HG03439 (cell line): ENCODE measurements at regions not wholly inside any gene's neighbourhood (a gene's known extent, or its start where the extent isn't known, plus 50 kb on each side); places are given as distances from the start of the nearest gene placed in this dataset.

Experiments used
- ATAC-seq: cut with Tn5 transposase; IDR thresholded peaks from one replicate; pipeline ENCODE4 v1.9.1; 2021; ENCODE audit warnings: mild to moderate bottlenecking, moderate library complexity; ENCODE audit not compliant: unreplicated experiment

DNA sequence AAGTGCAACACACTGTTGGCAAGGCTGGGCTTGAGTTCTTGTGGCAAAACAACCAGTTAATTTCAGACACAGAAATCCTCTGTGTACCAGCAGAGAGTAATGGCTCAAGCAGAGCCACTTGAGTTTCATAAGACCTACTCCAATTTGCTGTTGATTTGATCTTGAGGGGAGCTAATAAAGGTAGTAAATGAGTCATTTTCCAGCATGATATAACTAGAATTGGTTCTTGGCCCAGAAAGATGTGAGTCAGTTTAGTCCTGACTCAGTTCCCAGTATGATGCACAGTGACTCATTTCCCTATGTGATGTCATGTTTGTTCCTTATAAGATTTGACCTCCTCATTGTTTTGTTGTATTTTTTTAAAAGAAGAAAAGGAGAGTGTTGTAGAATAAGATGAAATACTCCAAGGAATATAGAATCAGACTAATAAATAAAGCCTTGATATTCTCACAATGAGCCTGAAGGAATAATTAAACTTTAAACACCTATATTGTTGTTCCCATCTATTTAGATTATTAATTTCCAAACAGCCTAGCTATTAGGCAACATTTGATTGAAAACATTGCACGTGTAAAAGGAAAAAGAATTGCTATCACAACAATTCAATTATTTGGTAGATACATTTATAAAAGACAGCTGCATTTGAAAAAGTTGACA, 186.2 kb downstream of the REEP3 start:
- ATAC-seq = peak; percentile 83

DNA sequence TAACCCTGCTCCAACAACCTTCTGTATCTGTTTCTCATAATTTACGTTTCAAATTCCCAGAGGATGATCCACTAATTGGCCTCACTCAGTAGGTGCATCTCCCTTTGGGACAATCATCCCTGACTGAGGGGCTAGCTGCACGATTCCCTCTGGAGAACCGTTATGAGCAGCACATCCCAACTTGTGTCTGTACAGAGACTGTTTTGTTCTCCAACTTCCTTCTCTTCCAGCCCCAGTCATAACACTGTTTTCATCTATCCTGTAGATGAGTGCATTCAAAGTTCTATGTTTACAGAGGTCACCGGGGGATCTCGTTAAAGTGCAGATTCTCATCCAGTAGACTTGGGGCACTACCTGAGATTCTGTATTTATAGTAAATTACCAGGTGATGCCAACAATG, 187.2 kb downstream of the REEP3 start:
- no peak for ATAC-seq

DNA sequence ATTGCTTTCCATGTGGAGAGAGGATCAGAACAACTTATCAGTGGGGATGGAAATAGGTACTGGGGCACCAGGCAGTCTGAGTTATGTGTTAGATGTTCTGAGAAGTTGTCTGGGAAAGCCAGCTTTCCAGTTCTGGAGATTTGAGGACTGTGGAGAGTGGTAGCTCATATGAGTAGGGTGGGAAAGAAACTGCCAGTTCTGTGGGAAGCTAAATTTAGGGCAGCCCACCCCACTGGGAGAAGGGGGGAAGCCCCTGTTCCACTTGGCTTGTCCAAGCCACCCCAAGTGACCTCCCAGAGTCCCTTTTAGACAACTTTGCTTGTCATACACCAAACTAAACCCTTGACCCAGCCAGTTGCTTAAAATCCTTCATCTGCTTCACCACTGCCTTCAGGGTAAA, 189.5 kb downstream of the REEP3 start:
- ATAC-seq = no peak

DNA sequence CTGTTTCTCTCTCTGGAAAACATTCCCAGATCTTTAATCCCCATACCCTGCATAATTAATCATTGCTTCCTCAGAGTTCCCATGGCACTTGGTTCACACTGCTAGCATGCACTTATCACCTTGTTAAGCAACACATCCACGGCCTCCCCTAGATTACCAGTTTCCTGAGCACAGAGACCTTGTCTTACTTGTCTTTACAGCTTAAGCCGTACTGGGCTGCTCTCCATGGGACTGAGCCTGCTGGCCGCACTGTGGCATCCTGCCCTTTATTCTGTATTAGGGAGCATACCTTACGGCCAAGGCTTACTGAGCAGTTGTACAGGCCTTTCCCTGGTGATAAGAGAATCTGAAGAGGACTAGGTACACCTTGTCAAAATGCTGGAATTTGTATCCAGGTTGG, 190.2 kb downstream of the REEP3 start:
- no peak for ATAC-seq

DNA sequence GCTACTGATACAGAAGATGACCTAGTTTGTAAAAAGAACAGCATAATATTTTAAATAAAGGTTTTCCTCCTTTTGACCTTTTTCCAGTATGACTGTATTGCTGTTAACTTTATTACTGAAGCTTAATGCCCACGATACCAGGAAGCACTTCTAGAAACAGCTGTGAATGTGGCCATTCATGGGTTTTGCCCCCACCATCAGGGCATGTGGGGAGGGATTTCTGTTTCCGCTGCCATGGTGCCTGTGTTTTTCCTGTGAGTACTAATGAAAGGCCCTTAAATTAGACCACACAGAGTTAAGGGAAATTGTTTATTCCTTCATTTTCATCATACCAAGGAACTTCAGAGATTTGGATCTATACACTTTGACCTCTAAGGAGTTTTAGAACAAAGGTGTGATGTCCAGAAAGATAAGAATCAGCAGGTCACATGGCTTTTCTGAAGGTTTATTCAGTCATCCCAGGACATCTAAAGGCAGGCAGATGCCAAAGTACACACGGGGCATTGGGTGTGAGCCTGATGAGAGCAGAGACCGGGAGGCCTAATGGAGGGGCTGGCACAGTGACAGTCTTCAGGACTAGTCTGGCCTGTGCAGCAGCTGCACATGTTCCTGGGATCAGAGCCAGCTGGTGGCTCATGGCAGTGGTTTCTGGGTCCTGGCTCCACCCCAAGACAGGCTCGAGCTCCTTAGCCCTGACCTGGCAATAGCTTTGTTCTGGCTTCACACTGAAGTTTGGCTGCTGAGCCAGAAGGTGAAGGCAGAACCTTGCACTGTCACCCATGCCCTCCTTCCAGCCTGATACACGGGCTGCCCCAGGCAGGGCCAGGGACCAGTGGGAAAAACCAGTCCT, 190.9 kb downstream of the REEP3 start:
- ATAC-seq = no peak

DNA sequence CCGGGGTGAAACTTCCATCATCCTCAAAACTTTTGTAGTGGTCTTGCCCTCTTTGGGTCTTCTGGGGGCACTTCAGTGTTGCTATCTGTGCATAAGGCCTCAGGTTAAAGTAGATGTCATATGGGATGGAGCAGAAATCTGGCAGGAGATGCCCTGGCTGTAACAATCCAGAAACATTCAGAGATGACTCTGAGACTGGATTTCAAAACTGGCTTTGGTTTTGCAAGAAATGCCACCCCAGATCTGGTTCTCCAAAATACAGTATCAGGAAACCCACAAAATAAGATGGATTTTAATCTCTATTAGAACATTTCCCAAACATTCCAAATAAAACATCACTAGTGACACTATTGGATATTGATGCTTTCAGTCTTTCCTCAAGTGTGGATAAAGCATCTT, 191.5 kb downstream of the REEP3 start:
- no peak for ATAC-seq

DNA sequence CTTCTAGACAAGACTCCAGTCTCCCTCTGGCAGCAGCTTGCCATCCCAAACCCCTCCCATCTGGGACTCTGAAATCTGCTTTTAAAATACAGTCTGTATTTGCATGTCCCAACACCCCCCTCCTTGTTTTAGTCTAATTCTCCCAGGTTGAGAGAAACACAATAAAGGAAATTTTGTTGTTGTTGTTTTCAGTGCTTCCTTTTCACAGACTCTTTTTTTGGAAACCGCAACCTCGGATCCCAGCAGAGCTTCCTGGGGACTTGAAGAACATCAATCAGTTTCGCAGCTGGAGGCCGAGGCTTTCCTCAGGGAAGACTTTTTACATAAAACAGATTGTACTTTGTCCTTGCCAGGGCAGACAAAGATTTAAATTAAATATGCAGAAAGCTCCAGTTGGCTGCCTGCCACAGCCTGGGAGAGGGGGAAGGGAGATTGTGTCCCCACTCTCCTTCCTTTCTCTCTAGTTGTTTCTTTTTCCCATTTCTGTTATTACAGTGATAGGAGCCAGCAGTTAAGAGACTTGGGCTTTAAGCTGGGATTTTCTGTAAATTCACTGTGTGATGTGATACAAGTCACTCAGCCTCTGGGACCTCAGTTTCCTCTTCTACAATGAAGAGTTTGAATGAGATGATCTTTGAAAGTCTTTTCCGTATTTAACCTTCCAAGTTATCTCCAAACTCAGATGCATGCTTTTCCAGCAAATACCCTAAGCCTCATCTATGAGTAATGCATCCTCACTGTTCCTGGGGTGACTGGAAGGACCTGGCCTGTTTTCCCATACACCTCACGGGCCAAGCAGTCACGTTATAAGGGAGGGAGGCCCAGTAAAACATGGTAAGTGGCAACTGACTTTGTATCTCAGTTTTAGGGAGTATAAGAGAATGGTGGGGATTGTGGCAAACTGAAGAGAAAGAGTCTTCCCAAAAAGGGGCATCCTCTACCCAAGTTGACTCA, 192.3 kb downstream of the REEP3 start:
- no peak for ATAC-seq

DNA sequence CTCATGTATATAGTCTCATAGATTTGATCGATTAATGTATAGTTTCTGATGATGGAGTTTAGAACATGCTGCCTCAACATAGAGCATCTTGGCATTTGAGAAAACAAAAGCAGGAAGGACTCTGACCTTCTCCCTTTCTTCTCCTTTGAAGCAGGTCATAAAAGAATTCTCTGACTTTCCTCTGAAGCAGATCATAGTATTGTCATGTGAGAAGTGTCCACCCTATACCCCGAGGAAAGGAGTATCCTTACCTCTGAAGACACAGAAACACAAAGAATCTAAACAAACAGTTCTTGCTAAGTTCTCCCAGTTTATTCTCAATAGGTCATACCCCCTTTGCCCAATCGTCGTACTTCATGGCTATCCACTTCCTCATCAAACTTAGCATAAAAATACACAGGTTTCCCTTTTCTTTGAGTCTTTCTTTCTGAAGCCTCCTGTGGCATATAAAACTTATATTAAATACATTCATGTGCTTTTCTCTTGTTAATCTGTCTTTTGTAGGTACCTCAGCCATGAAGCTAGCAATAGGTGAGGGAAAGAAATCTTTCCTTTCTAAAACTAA, 194.9 kb downstream of the REEP3 start:
- no peak for ATAC-seq

DNA sequence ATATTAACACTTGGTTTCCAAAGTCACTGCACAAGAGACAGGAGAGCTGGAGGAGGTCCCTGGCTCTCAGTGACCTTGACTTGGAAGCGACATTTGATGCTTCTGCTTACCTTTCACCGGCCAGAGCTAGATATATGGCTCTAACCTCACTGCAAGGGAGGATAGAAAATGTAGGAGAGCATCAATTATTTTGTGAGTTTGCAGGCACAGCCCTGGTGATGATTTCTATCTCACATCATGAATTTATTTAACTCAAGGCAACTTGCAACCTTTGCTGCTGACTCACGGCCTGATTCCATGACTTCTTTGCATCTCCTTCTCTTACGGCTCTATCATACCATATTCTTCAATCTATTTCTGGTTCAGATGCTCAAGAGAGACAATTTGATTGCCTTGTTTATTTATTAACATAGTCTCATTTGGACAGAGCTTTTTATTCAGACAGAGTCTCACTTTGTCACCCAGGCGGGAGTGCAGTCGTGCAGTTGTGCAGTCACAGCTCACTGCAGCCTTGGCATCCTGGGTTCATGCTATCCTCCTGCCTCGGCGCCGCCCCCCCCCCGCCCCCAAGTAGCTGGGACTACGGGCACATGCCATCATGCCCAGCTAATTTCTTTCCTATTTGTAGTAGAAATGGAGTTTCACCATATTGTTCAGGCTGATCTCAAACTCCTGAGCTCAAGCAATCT, 196.0 kb downstream of the REEP3 start:
- no peak for ATAC-seq

DNA sequence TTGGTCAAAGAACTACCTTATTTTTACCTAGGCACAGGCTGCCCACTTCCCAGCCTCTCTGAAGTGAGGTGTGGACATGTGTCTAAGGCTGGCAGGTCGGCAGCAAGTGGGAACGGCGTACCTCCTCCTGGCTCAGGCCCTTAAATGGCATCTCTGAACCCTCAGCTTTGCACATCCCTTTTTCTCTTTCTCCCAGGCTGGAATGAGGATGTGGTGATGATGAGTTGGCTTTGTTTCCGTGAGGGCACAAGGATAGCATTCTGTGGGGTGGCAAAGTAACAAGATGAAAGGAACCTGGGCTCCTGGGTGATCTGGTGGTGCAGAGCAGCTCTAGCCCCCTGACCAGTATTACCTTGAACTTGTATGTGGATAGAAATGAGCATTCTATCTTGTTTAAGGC, 196.8 kb downstream of the REEP3 start:
- ATAC-seq = no peak

DNA sequence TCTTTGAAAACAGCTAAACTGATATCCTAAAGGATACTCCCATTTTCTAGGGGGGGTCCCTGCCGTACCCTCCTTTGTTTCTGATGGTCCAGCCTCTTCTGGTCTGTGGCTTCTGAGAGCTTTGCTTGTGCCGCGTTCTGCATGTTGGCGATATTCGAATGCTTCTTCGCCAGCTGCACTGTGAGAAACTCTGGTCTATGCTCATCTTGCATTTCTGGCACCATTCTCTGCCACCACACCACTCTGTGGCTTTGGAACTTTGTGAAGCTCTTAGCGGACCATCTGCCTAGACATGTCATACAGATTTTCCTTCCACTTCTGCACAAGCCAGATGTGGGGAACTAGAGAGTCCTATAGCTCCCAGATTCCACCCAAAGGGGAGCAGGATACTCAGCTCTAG, 197.2 kb downstream of the REEP3 start:
- no peak for ATAC-seq

DNA sequence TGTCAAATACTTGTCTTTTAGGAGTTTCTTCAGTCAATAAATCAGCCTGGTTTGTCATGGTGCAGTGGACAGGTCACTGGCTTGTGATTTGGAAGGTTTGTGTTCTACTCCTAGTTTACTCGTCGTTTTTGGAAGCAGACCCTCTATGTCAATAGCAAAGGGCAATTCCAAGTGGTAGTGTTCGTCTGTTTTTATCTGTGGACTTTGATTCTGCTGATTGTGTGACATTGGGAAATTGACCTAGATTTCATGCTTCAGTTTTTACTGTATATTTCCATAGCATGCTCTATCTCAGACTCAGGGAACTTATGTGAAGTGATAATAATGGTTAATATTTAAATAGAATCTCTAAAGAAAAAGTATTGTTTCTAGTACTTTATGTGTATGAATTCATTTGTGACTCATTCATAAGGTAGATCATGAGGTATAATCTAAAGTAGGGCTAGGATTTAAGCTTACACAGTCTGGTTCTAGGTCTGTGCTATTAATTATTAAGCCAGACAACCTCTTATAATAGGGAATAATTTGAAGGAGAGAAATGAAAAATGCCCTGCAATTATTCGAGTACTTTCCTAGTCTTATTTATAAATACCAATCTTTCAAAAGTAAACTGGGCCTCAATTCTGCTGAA, 198.1 kb downstream of the REEP3 start:
- ATAC-seq = no peak

DNA sequence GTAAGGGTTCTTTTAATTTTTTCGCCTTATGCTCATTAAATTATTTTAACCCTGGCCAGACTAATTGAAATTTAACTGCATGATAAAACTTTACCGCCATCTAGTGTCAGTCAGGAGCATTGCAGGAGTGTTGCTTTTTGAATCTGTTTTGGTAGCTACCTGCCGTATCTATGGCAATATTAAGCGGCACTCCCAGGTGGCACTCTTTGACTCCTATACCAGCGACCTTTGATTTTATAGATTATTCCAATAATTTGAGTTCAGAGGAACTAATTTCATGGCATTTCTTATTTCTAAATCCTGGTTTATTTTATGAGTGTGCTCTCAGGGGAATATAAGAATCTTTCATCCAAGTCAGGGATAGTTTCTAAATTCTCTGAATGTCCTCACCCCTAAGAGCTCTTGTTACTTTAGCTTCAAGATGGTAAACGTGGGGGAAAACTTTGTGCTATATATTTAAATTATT, 198.9 kb downstream of the REEP3 start:
- no peak for ATAC-seq

DNA sequence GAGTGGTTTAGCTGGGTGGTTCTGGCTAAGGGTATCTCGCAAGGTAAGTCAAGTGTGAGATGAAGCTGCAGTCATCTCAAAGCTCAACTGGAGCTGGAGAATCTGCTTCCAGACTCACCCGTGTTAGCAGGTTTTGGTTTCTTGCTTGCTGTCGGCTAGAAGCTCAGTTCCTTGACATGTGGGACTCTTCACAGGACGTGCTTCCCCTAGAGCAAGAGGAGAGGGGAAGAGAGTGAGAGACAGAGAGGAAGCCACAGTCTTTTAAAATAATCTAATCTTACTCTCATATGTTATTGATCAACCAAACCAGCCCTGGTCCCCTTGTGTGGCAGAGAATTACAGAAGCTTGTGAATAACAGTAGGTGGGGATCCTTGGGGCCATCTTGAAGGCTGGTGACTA, 199.5 kb downstream of the REEP3 start:
- ATAC-seq = no peak

DNA sequence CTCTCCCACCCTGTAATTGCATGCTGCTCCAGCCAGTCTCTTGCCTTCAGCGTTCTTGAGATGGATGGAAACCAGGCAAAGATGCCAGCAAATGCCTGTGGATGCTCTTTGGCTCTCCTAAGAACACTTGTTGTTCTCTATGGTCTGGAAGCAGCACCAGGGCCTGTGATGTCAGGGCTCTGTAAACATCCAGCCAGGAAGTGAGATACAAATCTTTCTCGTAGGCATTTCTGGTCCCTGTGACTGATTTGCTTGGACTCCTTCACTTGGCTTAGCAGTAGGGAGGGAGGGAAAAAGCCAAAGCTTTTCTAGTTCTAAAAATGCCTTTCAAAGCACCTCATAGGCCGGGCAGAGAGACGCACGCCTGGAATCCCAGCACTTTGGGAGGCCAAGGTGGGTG, 201.3 kb downstream of the REEP3 start:
- no peak for ATAC-seq

DNA sequence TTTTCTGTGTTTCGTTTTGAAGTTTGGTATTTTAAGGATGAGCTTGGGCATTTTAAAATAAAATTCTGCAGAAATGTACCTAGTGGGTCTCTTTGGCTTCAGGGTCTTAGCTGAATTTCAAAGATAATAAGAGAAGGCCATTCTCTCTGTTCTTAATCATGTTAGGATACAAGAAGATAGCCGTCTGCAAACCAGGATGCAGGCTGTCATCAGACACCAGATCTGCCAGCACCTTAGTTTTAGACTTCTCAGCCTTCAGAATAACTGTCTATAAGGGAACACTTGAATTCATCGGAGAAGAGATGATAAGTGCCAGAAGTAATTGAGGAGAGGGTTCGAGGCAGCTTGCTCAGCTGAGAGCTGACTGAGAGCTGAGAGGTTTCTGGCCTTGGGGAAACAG, 202.1 kb downstream of the REEP3 start:
- no peak for ATAC-seq

DNA sequence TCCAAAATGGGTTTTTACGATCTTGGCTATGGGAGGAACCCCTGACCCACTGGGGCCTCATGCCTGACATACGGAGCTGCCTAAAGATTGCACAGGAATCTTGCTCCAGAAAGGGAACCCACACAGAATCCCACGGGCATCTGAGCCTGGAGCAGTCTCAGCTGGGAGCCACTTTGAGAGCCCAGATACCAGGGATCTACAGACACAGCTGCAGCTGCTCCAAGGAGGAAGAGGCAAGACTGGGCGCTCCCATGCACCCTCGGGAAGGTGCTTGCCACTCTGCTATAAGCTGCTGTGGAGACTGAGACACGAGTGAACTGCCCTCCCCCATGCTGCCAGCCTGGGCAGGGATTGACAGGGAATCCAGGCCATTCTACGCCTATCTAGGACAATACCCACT, 202.5 kb downstream of the REEP3 start:
- no peak for ATAC-seq

DNA sequence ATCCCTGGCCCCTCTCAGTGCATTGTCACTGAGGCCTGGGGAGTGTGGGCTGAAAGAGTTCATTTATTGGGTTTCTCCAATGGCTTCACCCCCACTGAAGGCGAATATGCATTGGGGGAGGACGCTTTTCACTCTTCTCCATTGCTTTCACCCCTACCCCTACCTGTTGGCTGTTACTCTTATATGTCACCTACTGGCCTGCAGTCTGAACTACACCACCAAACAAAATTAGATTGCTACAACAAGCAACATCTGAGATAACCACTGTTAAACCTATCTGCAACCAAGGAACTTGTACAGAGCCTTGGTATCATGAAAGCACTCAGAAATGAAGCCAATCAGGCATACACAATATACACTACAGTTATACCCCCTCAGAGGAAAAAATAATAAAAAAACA, 203.7 kb downstream of the REEP3 start:
- no peak for ATAC-seq

DNA sequence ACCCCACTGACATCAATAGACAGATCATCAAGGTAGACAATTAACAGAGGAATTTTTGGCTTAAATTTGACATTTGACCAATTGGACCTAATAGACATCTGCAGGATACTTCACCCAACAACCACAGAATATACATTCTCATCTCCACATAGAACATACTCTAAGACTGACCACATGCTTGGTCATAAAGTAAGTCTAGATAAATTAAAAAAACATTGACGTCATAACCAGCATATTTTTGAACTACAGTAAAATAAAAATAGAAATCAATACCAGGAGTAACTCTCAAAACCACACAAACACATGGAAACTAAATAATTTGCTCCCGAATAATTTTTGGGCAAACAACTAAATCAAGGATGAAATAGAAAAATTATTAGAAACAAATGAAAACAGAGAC, 205.7 kb downstream of the REEP3 start:
- no peak for ATAC-seq

DNA sequence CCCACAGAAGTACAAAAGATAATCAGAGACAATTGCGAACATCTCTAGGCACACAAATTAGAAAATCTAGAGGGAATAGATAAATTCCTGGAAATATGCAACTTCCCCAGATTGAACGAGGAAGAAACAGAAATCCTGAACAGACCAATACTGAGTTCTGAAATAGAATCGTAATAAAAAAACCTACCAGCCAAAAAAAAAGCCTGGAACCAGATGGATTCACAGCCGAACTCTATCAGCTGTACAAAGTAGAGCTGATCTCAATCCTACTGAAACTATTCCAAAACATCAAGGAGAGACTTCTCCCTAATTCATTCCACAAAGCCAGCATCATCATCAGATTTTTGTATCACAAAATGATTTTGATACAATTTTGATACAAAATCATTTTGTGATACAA, 206.4 kb downstream of the REEP3 start:
- no peak for ATAC-seq
